GM10266 (cell line): ENCODE measurements at regions not wholly inside any gene's neighbourhood (a gene's known extent, or its start where the extent isn't known, plus 50 kb on each side); places are given as distances from the start of the nearest gene placed in this dataset.

ENCODE experiments used
- DNase-seq: peaks from one replicate; pipeline ENCODE4 v3.0.0; 2012; ENCODE audit errors: extremely low spot score
- CTCF ChIP-seq: IDR thresholded peaks from 2 replicates; pipeline ENCODE4 v1.5.1; 2012; ENCODE audit warnings: mild to moderate bottlenecking, low read depth; ENCODE audit not compliant: control insufficient read depth, insufficient read depth; ENCODE audit errors: missing control alignments

DNA sequence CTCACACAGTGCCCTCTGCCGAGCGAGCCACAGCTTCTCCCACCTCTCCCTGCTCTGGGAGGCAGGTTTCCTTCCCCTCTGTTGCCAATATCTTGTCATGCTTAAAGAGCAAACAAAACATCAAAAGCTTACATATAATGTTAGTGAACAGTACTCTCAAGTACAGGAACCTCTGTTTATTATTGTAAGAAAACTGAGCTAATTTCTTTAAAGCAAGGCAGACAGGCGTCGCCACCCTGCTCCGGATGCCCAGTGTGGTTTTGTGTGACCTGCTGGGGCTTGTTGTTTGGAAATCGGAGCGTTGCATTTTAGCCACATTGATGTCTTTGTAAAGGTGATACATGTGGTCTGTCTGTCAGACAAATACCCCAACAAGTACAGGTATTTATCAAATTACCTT is 401.4 kb upstream of the IRX1 start:
- TF ChIP-seq CTCF, result no peak
- no peak for DNase-seq

DNA sequence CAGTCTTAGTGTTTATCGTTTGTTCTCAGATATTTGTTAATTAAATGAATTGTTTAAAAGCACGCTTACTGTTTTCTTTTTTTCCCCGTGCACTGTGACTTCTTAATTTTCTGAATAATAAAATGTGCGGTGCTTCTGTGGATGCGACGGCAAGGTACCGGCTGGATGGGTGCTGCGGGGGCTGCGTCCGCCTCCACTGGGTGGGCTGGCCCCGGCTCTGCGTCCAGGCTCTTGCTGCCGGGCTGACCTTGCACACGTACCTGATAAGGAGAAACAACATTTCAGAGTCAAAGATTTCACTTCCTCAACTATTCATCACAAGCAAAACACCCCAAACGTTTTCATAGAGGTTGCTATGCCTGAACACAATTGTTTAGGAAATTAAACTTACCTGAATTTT is 404.0 kb upstream of the IRX1 start:
- DNase-seq, result no peak
- no peak for TF ChIP-seq CTCF

DNA sequence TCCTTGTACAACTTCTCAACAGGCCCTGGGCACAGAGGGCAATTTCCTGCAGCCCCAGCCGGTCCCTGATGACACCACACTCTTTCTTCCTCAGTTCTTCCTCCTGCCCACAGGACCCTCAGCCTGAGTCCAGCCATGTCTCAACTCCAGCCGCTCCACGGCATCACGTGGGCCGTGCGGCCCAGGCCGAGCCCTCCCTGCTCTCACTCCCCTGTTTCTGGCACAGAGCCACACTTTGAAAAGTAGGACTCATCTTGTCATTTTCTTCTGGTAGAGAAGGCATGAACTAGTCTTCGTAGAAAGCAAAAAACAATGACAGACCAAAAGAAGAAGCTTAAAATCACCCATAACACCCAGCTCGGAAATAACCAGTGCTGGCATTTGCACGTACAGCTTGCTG is 404.7 kb upstream of the IRX1 start:
- no peak for TF ChIP-seq CTCF
- DNase-seq, result no peak

GRCh38 chr5:3190433-3190832 is 405.2 kb upstream of the IRX1 start:
- no peak for DNase-seq
- TF ChIP-seq CTCF, result no peak

DNA sequence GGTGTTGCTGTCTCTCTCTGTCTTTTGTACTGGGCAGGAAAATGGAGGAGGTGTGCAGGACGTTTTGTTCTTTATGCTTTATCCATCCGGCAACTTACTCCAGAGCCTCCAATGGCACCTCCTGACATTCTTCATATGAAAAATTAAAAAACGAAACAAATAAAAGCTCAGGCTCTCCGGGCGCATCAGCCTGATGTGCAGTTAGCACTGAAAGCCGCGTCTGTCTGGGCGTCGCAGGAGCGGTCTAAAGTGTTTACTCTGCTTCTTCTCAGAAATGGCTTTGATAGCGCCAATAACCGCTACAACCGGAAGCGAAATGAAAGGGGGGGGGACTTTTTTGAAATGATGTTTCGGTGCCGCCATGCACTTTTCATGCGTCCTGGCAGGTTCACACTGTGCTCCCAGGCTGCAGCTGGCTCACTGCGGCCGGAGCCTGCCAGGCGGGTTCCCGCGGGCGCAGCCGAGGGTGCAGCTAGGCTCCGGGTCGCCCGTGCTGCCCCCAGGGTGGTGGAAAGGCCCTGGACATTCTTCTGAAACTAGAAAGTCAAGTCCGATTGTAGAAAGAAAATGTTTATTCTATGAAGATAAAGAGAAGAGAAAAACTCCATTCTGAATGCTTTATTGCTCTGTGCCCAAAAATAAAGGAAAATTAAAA is 407.7 kb upstream of the IRX1 start:
- no peak for TF ChIP-seq CTCF
- no peak for DNase-seq

GRCh38 chr5:3186736-3187405 is 408.8 kb upstream of the IRX1 start:
- no peak for DNase-seq
- TF ChIP-seq CTCF, result no peak

DNA sequence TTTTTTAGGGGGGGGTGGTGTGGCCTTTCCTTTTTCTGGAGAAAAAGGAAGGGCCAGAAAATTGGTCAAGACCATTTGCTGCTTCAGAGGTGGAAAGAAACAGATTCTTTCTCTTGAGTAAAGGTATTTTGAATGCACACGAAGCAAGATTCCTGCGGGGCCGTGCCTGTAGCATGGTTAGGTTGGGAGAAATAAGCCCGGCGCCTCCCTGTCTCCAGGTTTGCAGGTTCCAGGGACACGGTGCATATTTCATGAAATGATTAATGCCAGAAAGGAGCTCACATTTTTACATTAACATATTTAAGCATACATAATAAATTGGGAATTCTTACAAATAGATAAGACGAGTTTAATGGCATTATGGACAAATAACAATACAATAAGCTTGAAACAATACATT is 409.5 kb upstream of the IRX1 start:
- DNase-seq, result no peak
- no peak for TF ChIP-seq CTCF
